ENCODE measurements at regions not wholly inside any gene's neighbourhood (a gene's known extent, or its start where the extent isn't known, plus 50 kb on each side); places are given as distances from the start of the nearest gene placed in this dataset.

DNA sequence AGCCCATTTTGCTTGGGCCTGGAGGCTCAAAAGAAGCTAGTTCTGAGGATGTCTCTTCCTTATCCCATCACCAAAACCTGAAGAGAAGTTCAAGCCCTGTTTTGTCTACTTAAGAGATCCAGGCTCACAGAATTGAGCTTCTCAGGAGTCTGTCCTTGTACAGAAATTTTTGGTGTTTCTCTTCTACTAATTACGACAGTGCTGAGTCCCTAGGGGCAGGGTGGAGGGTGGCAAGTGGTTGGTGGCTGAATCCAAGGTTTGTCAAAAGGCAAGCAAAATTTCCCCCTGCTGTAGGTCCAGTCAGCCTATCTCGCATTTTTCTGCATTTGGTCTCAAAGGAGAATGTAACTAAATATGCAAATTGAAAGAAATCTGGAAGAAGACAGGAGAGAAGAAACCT is 377.9 kb downstream of the SMARCA1 start:
- intact Hi-C loops (cut with DNase I): no loop called here
- TF ChIP-seq, protein P1, sequence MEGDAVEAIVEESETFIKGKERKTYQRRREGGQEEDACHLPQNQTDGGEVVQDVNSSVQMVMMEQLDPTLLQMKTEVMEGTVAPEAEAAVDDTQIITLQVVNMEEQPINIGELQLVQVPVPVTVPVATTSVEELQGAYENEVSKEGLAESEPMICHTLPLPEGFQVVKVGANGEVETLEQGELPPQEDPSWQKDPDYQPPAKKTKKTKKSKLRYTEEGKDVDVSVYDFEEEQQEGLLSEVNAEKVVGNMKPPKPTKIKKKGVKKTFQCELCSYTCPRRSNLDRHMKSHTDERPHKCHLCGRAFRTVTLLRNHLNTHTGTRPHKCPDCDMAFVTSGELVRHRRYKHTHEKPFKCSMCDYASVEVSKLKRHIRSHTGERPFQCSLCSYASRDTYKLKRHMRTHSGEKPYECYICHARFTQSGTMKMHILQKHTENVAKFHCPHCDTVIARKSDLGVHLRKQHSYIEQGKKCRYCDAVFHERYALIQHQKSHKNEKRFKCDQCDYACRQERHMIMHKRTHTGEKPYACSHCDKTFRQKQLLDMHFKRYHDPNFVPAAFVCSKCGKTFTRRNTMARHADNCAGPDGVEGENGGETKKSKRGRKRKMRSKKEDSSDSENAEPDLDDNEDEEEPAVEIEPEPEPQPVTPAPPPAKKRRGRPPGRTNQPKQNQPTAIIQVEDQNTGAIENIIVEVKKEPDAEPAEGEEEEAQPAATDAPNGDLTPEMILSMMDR (IDR thresholded peaks at IDR 0.05): no peak
- Histone ChIP-seq H3K4me1 (no peaks in the 10 kb centered on the region), H3K36me3 (no peaks in the 10 kb centered on the region), H3K27ac (no peak overlapping the region), H3K27me3 (no peaks in the 10 kb centered on the region), H3K9me3 (no peaks in the 10 kb centered on the region), H3K4me3 (no peak overlapping the region)
- ATAC-seq: no peak
- DNase-seq: no peak

GRCh38 chrX:129144172-129145038 is 378.9 kb downstream of the SMARCA1 start:
- ATAC-seq: no peak
- H3K27ac ChIP-seq: no peak overlapping the region
- no peak for DNase-seq
- TF ChIP-seq, protein P1 (IDR thresholded peaks at IDR 0.05): no peak
- no peaks in the 10 kb centered on the region for H3K4me1 ChIP-seq
- H3K27me3 ChIP-seq: no peaks in the 10 kb centered on the region
- no peaks in the 10 kb centered on the region for H3K36me3 ChIP-seq
- H3K4me3 ChIP-seq: no peak overlapping the region
- intact Hi-C loops (cut with DNase I): no loop called here
- no peaks in the 10 kb centered on the region for H3K9me3 ChIP-seq

DNA sequence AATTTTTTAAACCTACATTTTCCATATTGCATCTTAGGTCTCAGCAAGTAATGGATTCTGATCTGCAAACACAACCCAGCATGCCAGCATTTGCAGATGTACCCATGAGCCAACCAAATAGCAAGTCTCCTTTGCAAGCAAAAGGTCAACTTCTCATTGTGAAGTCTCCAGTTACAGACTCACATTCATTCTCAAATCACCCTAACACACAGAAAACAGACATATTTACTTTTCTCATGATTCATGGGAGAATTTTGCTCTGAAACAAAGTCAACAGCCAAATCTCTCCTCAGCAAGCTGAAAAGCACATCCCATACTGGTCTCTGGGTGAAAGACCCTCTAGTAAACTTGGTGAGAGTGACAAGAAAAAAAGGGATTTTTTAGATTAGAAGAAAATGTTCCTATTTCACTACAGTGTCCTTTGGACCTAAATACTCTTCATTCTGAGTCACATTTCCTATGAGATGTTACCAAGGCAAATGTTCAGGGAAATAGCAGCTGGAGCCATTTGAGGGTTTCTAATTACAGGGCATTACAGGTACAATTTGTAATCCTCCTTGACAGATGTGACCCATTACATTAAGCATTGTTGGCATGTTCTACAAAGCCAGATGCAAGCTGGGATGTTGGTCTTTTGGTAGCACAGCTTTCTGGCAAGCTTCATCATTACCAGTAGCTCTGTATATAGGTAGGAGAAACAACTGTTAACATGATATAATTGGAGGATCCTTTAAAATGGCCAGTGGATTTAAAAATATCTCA is 383.3 kb downstream of the SMARCA1 start:
- ATAC-seq (no peak), DNase-seq (no peak)
- no peaks in the 10 kb centered on the region for H3K9me3 ChIP-seq
- no peak overlapping the region for H3K4me3 ChIP-seq
- no peaks in the 10 kb centered on the region for H3K36me3 ChIP-seq
- H3K27me3 ChIP-seq: no peaks in the 10 kb centered on the region
- intact Hi-C loops (cut with DNase I): no loop called here
- no peak overlapping the region for H3K27ac ChIP-seq
- H3K4me1 ChIP-seq: no peaks in the 10 kb centered on the region
- TF ChIP-seq, protein P1 (IDR thresholded peaks at IDR 0.05): no peak

- ATAC-seq (peak; percentile 60), DNase-seq (no peak)
- TF ChIP-seq, protein P1 (IDR thresholded peaks at IDR 0.05): no peak
- no peaks in the 10 kb centered on the region for H3K36me3 ChIP-seq
- intact Hi-C loops (cut with DNase I): no loop called here
- no peak overlapping the region for H3K4me3 ChIP-seq
- H3K27ac ChIP-seq: no peak overlapping the region
- H3K9me3 ChIP-seq: no peaks in the 10 kb centered on the region
- no peaks in the 10 kb centered on the region for H3K27me3 ChIP-seq
- H3K4me1 ChIP-seq: no peaks in the 10 kb centered on the region
Observed at GRCh38 chrX:129125122-129125914, 398.0 kb downstream of the SMARCA1 start.

Data from left lung (tissue), 4 donors.